ENCODE measurements at regions not wholly inside any gene's neighbourhood (a gene's known extent, or its start where the extent isn't known, plus 50 kb on each side); places are given as distances from the start of the nearest gene placed in this dataset.

GRCh38 chr12:90074086-90074485, 365.4 kb upstream of the ATP2B1 start:
- TF ChIP-seq, protein P1, sequence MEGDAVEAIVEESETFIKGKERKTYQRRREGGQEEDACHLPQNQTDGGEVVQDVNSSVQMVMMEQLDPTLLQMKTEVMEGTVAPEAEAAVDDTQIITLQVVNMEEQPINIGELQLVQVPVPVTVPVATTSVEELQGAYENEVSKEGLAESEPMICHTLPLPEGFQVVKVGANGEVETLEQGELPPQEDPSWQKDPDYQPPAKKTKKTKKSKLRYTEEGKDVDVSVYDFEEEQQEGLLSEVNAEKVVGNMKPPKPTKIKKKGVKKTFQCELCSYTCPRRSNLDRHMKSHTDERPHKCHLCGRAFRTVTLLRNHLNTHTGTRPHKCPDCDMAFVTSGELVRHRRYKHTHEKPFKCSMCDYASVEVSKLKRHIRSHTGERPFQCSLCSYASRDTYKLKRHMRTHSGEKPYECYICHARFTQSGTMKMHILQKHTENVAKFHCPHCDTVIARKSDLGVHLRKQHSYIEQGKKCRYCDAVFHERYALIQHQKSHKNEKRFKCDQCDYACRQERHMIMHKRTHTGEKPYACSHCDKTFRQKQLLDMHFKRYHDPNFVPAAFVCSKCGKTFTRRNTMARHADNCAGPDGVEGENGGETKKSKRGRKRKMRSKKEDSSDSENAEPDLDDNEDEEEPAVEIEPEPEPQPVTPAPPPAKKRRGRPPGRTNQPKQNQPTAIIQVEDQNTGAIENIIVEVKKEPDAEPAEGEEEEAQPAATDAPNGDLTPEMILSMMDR (IDR thresholded peaks at IDR 0.05), result no peak
- Histone ChIP-seq H3K27ac (no peak overlapping the region), H3K4me1 (no peaks in the 10 kb centered on the region), H3K27me3 (ENCODE audit: low read depth) (no peaks in the 10 kb centered on the region), H3K9me3 (no peaks in the 10 kb centered on the region), H3K36me3 (no peaks in the 10 kb centered on the region), H3K4me3 (no peak overlapping the region)
- no peak for DNase-seq
- intact Hi-C loops (cut with DNase I), result no loop called here
- no peak for ATAC-seq

GRCh38 chr12:90071996-90072395, 363.4 kb upstream of the ATP2B1 start:
- intact Hi-C loops (cut with DNase I), result no loop called here
- no peaks in the 10 kb centered on the region for H3K4me1 ChIP-seq
- TF ChIP-seq, protein P1 (IDR thresholded peaks at IDR 0.05), result no peak
- no peaks in the 10 kb centered on the region for H3K36me3 ChIP-seq
- no peaks in the 10 kb centered on the region for H3K9me3 ChIP-seq
- ATAC-seq (no peak), DNase-seq (no peak)
- no peak overlapping the region for H3K4me3 ChIP-seq
- no peak overlapping the region for H3K27ac ChIP-seq
- no peaks in the 10 kb centered on the region for H3K27me3 ChIP-seq (ENCODE audit: low read depth)

GRCh38 chr12:90069711-90070110, 361.1 kb upstream of the ATP2B1 start:
- Histone ChIP-seq H3K4me3 (no peak overlapping the region), H3K27me3 (ENCODE audit: low read depth) (no peaks in the 10 kb centered on the region), H3K9me3 (no peaks in the 10 kb centered on the region), H3K36me3 (no peaks in the 10 kb centered on the region), H3K27ac (no peak overlapping the region), H3K4me1 (no peaks in the 10 kb centered on the region)
- intact Hi-C loops (cut with DNase I), result no loop called here
- no peak for DNase-seq
- TF ChIP-seq, protein P1 (IDR thresholded peaks at IDR 0.05), result no peak
- ATAC-seq, result no peak

DNA sequence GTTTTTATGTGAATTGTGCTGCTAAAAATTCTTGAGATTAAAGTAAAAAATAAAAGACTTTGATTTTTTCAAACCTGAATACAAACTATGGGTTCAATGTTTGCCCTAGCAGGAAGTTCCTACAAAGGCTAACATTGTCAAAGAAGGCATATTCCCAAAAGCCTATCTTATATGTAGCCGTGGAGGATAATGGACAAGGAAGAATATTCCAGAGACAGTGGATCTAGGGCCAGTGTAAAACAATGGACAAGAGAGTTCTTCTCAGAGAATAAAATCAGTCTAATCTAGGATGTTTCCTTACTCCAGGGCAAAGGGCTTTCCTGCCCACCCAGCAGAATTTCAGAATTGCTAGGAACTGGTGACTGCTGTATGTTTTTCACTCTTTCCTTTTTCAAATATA, 359.2 kb upstream of the ATP2B1 start:
- no peak overlapping the region for H3K4me3 ChIP-seq
- intact Hi-C loops (cut with DNase I), result no loop called here
- no peaks in the 10 kb centered on the region for H3K4me1 ChIP-seq
- TF ChIP-seq, protein P1 (IDR thresholded peaks at IDR 0.05), result no peak
- H3K27ac ChIP-seq, result no peak overlapping the region
- no peaks in the 10 kb centered on the region for H3K9me3 ChIP-seq
- H3K36me3 ChIP-seq, result no peaks in the 10 kb centered on the region
- ATAC-seq (no peak), DNase-seq (no peak)
- H3K27me3 ChIP-seq (ENCODE audit: low read depth), result no peaks in the 10 kb centered on the region

GRCh38 chr12:90064852-90065801, 356.5 kb upstream of the ATP2B1 start:
- no peak for ATAC-seq
- intact Hi-C loops (cut with DNase I), result no loop called here
- no peaks in the 10 kb centered on the region for H3K27me3 ChIP-seq (ENCODE audit: low read depth)
- H3K4me1 ChIP-seq, result no peaks in the 10 kb centered on the region
- TF ChIP-seq, protein P1 (IDR thresholded peaks at IDR 0.05), result no peak
- H3K36me3 ChIP-seq, result no peaks in the 10 kb centered on the region
- H3K9me3 ChIP-seq, result no peaks in the 10 kb centered on the region
- H3K27ac ChIP-seq, result no peak overlapping the region
- no peak for DNase-seq
- H3K4me3 ChIP-seq, result no peak overlapping the region
